ENCODE measurements at regions not wholly inside any gene's neighbourhood (a gene's known extent, or its start where the extent isn't known, plus 50 kb on each side); places are given as distances from the start of the nearest gene placed in this dataset.
"Not testable (repeated sequence)": the region's sequence is repeated elsewhere in the genome, so short reads cannot be mapped to it uniquely, and the experiment has no call there.

DNA sequence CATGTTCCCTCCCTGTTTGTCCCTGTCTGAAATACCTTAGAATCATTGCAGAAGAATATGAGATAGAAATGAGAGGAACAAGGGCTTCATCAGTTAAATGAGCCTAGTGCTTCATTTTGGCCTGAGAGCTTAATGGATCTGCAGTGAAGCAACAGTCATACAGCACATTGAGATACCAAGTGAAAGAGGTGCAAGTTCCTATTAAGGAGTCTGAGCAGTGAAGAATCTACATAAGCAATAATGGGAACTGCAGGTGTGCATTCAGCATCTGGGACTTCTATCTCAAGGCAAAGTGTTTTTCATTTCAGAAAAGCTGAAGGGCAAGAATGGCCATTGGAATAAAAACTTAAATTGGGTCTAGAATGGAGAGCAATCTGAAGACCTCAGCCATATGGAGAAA lies 323.2 kb upstream of the SLC39A10 start:
- no peak for DNase-seq

DNA sequence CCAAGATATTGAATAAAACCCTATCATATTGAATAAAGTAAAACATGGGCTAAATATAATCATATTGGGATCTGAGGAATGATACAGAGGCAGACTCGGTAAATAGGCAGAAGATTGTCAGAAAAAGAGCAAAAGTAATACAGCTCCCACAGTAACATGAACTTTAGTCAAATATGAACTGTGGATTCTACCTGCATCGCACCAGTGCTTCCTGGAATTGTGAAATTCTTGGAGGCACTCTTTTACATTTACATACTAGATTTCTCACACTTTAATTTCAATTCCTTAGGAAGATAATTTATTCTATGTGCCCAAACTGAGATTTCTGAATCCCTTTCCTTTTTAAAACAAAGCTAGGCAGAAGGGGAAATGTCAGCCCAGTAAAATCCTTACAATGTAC lies 325.1 kb upstream of the SLC39A10 start:
- no peak for DNase-seq

DNA sequence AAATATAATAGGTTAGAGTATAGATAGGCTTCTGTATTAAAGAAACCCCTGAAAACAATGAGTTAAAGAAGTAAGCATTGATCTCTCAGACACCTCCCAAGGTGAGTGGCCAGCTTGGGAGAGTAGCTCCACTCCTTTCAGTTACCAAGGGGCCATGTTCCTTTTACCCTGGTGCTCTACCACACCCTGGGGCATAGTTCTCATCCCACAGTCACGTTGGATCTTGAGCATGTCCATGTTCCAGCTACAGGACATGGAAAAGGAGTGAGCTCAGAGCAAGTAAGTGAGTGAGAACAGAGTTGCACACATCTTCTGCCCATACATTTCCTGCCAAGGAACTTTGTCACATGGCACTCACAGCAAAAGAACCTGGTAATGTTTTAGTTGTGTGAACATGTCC lies 325.9 kb upstream of the SLC39A10 start:
- DNase-seq = no peak

DNA sequence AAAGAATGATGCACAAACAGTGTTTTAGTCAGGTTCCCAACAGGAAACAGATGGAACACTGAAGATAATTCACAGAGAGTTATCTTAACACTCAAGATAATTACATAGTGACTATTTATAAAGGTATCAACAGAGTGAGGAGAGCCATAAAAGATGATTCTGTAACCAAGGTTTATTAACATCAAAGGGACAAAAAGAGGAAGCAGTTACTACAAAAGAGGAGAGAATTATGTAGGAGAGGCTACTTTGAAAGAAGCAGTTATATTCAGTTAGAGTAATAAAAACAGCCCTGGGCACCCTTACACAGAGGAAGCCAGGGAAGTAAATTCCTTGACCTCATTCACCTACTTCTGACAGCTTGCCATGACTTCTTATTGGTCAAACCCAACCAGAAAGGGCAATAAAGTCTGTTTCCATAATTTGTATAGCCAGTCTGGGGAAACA lies 326.5 kb upstream of the SLC39A10 start:
- DNase-seq = no peak

DNA sequence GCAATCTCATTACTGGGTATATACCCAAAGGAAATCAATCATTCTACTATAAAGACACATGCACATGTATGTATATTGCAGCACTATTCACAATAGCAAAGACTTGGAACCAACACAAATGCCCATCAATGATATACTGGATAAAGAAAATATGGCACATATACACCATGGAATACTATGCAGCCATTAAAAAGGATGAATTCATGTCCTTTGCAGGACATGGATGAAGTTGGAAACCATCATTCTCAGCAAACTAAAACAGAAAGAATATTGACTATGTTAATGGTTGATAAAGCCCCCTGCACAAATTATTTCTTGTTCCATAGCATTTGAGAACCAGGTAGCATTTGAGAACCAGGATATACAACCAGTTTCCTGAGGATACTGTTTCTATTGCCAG lies 327.2 kb upstream of the SLC39A10 start:
- not testable (repeated sequence) for DNase-seq

DNA sequence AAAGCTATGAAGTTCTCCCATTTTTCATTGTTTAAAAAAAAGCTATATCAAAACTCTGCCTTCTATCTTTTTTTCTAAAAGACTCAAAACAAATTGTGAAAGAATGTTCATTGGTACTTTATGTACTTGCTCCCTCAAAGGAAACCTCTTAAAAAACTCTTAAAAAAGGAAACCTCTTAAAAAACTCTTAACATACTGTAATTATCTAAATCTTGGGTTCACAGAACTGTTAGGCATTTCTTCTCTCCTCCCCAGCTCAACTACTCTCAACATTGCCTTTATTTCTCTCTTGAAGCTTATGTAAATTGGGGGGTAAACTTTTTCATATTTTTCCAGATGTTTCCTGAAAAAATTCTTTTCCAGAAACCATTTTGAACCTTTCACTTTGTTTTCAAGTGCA lies 330.5 kb upstream of the SLC39A10 start:
- no peak for DNase-seq

DNA sequence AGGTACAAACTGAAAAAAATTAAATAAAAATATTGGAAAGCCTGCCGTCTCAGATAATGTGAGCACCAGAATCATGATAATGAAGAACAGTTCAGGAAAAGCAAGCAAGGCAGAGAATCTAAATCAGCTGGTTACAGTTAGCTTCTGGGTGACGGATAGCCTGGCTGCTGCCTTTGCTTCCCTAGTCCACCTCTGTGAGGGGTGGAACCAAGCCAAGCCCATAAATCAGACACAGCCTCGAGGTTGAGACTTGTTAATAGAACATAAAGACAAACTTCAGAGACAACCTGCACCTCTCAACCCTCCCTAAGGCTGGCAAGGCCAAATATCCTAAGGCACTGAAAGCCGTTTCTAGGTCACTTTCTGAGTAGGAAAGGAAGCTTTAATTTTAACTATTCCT lies 334.7 kb upstream of the SLC39A10 start:
- DNase-seq = no peak

DNA sequence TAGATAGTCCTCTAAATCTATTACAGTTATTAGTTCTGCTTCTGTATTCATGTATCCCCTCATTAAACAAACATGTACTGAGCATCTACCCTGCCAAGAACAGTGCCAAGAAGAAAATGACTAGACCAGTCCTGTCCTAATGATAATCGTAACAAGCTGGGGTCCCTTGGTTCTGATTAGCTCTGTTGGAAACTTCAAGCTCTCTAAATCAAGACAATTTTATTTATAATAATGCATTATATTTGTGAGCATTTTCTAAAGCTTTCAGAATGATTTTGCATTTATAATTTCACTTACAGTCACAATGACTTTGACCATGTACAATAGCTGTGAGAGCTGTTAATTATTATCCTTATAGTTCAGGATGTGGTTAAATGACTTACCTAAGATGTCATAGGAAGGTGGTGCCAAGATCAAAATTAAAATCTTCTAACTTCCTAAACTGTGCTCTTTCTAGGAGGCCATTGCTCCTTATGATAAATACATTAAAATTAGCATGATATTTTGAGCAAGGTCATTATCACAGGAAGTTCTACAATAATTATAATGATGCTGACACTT lies 336.5 kb upstream of the SLC39A10 start:
- no peak for DNase-seq

DNA sequence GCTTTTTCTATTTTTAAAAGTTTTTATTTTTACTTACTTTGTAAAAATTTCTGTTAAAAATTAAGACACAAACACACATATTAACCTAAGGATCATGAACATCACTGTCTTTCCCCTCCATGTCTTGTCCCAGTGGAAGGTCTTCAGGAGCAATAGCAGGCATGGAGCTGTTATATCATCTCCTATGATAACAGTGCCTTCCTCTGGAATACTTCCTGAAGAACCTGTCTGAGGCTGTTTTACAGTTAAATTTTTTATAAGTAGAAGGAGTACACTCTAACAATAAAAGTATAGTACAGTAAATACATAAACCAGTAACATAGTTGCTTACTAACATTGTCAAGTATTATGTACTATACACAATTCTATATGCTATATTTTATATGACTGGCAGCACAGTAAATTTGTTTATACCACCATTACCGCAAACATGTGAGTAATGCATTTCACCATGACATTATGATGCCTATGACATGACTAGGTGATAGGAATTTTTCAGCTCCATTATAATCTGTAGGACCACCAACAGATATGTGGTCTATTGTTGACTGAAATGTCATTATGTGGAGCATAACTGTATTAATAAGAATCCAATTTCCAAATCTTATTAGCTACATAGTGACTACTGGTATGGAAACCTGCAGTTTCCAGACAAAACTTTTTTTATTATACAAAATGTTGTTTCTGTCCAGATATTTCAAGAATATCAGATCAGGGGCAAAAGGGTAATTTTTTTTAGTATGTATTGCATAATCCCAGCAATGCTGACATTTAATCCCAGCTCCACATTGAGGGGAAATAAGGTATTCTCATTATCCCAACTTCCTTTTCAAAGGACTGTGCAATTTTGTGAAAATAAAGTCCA lies 337.2 kb upstream of the SLC39A10 start:
- no peak for DNase-seq

DNA sequence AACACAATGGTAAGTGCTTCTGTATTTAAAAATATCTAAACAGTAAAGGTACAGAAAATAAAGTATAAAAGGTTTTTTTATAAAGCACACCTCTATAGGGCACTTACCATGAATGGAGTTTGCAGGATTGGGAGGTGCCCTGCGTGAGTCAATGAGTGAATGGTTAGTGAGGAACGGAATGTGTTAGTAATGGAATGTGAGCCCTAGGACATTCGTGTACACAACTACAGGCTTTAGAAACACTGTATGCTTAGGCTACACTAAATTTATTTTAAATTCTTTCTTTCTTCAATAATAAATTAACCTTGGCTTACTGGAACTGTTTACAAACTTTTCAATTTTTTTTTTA lies 337.9 kb upstream of the SLC39A10 start:
- no peak for DNase-seq

DNA sequence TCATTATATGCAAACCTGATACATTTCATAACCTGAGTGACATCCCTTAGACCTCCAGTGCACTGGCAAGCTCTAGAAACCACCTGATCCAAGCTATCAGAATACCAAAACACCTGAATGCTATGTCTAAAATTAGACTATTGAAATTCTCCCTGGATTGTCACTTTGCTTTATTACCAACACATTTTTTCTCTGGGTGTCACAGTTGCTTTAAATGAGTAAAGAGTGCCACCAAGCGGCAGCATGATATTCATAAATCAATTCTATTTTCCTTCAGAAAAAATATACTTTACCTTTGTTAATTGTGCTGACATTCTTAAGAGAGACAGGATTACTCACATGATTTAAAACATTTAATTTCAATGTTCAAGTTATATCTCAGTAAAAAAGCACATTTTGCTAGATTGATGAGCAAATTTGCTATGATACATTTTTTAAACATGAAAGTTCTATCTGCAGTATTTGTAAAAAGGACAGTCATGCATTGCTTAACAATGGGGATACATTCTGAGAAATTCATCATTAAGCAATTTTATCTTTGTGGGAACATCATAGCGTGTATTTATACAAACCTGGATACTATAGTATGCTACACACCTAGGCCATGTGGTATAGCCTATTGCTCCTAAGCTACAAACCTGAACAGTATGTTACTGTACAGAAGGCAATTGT lies 338.4 kb upstream of the SLC39A10 start:
- peak; percentile 50 for DNase-seq

DNA sequence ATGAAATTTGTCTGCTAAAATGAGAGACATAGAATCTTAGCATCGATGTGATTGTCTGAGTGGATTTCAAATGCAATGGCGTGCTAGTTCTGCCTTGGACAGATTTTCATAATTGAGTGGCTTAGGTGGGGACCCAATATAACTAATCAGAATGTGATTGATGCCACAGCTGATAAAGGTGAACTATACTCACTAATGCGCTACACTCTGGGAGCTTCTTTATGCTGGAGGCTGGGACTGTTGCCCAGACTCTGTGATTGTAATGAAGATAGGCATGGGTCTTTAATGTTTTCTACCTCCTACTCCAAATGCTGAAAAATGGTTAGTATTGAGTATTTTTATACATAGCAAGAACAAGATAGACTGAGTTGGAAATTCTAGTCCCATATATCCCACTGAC lies 339.5 kb upstream of the SLC39A10 start:
- DNase-seq = no peak

DNA sequence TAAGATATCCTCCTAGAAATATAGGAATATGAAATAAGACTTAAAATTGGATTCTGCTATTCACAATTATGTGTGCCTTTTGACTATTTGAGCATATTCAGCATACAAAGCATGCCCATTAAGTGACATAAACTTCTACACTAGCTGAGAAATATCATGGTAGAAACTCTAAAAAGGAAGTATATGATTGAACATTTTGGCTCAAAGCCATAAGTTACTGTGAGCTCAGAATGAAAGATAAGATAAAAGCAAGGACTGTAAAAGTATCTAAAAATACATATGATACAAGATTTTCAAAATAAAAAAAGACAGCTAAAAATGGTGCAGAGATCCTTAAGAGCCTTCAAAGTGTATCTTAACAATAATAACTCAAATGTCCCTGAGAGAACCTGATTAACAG lies 340.5 kb upstream of the SLC39A10 start:
- DNase-seq = no peak

DNA sequence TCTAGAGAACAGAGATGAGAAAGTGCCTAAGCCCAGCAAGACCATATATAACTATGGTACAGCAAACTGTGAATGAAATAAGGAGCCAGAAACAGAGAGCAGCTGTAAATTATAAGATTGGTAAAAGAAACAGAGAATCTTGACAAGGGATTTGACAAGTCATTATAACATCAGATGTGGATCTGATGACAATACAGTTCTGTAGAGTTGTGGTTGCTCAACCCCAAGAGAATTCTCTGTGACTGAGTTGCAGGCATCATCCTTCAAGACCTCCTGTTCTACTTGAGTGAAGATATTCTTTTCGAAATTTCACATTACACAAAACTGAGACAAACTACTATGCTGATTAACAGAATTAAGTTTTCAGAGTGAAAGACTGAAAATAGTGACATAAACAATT lies 343.1 kb upstream of the SLC39A10 start:
- no peak for DNase-seq

DNA sequence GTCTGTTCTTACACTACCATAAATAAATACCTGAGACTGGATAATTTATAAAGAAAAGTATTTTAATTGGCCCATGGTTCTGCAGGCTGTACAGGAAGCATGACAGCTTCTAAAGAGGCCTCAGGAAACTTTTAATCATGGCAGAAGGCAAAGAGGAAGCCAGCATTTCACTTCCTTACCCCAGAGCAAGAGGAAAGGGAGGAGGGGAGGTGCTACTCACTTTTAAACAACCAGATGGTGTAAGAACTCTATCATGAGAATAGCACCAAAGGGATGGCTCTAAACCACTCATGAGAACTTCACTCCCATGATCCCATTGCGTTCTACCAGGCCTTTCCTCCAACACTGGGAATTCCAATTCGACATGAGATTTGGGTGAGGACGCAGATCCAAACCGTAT lies 344.4 kb upstream of the SLC39A10 start:
- no peak for DNase-seq

DNA sequence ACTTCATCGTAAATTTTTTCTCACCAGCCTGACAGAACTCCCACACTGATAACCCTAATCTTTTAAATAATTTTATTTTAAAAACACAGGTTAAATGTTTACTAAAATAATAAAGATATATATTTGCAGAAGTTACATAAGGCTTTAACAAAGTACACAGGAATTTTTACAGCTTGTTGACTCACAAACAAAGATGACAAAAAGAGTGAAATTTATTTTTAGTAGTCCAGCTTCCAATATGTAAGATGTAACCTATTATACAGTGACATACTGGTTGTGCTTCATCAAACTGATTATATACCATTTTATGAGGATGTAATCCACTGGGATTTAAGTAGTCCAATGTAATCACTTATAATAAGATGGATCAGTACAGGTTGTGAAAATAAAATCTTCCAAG lies 348.9 kb upstream of the SLC39A10 start:
- no peak for DNase-seq

DNA sequence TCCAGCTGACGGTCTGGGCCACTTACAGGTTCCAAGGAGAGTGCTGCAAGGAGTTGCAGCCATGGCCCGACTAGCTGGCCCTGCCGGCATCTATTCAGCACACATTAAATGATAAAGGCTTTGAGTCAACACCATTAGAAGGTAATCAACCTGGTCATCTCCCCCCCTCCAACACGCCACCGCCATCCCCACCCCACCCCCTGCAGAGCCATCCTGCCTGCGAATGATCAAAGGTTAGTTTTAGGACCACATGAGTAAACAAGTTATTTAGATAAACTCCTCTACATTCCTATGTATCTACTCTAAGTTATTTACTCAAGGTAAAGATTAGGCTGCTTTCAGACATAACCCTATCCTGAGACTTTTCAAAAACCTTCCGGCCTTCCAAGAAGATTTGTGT lies 349.3 kb upstream of the SLC39A10 start:
- DNase-seq = no peak

DNA sequence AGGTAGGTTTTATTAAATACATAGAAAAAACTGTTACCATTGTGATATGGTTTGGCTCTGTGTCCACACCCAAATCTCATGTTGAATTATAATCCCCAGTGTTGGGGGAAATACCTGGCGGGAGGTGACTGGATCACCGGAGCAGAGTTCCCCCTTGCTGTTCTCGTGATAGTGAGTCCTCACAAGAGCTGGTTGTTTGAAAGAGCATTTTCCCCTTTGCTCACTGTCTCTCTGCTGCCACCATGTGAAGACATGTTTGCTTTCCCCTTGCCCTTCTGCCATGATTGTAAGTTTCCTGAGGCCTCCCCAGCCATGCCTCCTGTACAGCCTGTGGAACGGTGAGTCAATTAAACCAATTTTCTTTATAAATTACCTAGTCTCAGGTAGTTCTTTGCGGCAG lies 352.7 kb upstream of the SLC39A10 start:
- no peak for DNase-seq

DNA sequence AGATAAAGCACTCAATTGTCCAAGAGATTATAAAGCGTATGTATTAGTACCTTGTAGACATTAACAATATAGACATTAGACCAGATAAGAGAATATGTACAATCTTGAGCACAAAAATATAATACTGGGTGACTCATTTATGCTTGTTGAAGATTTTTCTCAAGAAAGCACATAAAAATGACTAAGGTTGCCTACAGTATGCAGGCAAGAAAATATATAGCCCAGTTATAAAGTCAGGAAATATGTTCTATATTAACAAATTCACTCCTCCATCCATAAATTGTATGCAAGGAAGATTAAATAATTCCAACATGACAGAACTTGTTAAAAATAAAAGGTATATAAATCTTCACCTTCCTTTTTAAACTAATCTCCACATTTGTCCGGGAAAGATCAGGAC lies 356.4 kb upstream of the SLC39A10 start:
- DNase-seq = no peak

DNA sequence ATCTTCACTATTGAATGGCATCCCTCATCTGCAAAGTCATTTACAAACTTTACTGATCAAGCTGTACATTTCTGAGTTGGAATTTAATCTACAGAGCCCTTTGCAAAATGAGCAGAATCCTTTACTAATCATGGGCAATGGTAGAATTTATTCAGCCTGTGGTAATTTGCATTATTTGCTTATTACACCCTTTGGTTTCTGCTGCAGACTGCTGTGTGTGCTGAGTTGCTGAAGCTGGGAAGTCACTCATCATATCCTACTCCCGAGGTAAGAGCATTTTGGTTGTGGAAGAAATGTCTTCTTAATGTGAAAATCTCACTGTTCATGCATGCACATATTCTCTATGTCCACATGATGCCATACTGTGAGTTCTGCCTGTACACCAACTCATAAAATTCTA lies 357.4 kb upstream of the SLC39A10 start:
- no peak for DNase-seq

DNA sequence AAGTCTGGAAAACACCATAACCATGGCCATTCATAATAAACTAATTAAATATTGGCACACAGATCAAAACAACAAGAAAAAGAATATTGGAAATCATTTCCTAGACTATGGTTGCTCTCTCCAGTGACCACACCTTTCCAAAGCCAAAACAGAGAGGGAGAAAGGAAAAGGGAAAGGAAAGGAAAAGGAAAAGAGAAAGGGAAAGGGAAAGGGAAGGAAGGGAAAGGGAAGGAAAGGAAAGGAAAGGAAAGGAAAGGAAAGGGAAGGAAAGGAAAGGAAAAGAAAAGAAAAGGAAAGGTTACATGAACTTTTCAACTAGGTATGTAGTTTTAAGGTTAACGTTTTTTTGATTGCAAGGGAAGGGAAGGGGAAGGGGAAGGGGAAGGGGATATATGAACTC lies 360.5 kb upstream of the SLC39A10 start:
- DNase-seq = no peak

DNA sequence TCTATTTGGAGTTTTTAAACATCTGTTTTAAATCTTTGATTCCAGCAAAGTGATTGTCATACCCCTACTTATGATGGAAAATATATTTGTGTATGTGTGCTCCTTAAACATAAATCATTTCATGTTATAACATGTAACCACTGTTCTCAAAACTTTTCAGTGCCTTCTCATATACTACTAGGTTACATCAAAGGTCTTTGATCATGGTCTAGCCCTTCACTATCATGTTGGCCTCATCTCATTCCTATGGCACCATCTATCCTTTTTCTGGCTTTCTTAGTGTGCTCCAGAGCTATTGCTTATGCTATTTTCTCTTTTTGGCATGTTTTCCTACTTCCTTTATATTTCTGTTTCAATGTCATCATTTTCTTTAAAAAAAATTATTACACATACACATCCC lies 367.9 kb upstream of the SLC39A10 start:
- DNase-seq = no peak

DNA sequence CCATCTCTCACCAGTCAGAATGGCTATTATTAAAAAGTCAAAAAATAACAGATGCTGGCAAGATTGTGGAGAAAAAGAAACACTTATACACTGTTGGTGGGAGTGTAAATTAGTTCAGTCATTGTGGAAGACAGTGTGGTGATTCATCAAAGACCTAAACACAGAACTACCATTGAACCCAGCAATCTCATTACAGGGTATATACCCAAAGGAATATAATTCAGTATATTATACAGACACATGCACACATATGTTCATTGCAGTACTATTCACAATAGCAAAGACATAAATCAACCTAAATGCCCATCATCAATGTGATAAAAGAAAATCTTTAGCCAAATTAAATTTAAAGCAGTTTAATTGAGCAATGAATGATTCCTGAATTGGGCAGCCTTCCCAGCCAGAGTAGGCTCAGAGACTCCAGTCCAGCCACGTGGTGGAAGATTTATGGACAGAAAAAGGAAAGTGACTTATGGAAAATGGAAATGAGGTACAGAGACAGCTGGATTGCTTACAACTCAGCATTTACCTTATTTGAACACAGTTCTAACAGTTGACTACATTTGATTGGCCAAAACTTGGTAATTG lies 377.1 kb upstream of the SLC39A10 start:
- no peak for DNase-seq

DNA sequence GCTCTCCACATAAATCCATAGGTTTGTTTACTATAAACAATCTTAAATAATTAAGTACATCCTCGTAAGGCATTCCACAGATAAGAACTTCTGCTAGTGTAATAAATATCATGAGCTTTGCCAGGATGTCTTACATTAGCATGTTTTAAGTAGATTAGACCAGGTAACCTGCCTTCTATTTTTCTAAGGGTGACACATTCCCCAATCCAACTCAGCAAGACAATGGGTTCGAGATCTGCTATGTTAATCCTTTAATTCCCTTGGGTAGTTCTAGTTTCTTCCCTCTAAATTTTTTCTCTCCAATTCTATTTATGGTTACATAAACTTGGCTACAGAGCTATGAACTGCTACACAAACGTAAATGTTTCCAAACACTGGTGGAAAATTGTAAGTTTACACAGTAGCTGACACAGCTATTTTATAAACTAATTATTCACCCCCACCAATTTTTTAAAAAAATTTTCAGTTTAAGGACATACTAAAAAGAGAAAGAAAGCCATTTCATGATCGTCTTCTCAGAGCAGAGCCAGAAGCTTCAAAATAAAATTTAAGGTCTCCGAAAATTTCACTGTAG lies 386.5 kb upstream of the SLC39A10 start:
- no peak for DNase-seq

Data from stimulated activated CD8-positive, alpha-beta memory T cell treated with anti-CD3 and anti-CD28 coated beads, Interleukin-4, amount 100 ng/mL, for 48 hours (primary cell).